IMR-90 (cell line): ENCODE measurements at regions not wholly inside any gene's neighbourhood (a gene's known extent, or its start where the extent isn't known, plus 50 kb on each side); places are given as distances from the start of the nearest gene placed in this dataset.
"Not testable (repeated sequence)": the region's sequence is repeated elsewhere in the genome, so short reads cannot be mapped to it uniquely, and the experiment has no call there.

Source experiments
- ATAC-seq: fragments of 200-7000 bp; cut with Tn5 transposase; 2 replicates; pipeline ENCODE4 v1.9.1; 2020; ENCODE audit warnings: low read depth, mild to moderate bottlenecking, moderate library complexity
- BruUV-seq: library from RNA; stranded (reverse); fragments of 400-500 nt; replicated peaks from 2 replicates; lab custom pipeline; 2021; lab: Mats Ljungman, UMichigan
- CTCF ChIA-PET: fragments of 300-600 bp; formaldehyde crosslinking; extraction: SDS; loops from one replicate; lab custom pipeline; 2021; ENCODE audit warnings: antibody characterized with exemption; lab: Yijun Ruan, JAX
- POLR2A ChIA-PET: fragments of 300-600 bp; sonication (Branson Sonifier 250); formaldehyde crosslinking; loops from one replicate; lab custom pipeline; 2022; ENCODE audit warnings: antibody characterized with exemption; ENCODE audit not compliant: unreplicated experiment; lab: Charles Lee
- DNase-seq: peaks from one replicate; pipeline ENCODE4 v3.0.0; 2013
- H2AFZ ChIP-seq: replicated peaks from 2 replicates; pipeline ENCODE3; 2013; ENCODE audit warnings: low read length, mild to moderate bottlenecking; ENCODE audit not compliant: poor library complexity
- H2AK5ac ChIP-seq: 2 replicates; pipeline ENCODE4 v1.6.1; 2013; ENCODE audit warnings: low read depth, low read length, inconsistent platforms
- H2AK9ac ChIP-seq: replicated peaks from 2 replicates; pipeline ENCODE3; 2013; ENCODE audit warnings: mild to moderate bottlenecking, low read depth, low read length, moderate library complexity; ENCODE audit not compliant: poor library complexity
- H2BK120ac ChIP-seq: 2 replicates; pipeline ENCODE4 v1.6.1; 2013; ENCODE audit warnings: low read depth, low read length, inconsistent platforms
- H2BK15ac ChIP-seq: 3 replicates; pipeline ENCODE4 v1.6.1; 2013; ENCODE audit warnings: low read depth, low read length, inconsistent platforms
- H2BK20ac ChIP-seq: 2 replicates; pipeline ENCODE4 v1.6.1; 2013; ENCODE audit warnings: low read depth, mild to moderate bottlenecking, inconsistent platforms, low read length, moderate library complexity
- H2BK5ac ChIP-seq: 2 replicates; pipeline ENCODE4 v1.6.1; 2013; ENCODE audit warnings: mild to moderate bottlenecking, low read depth, low read length, inconsistent platforms; ENCODE audit not compliant: poor library complexity, severe bottlenecking
- H3K14ac ChIP-seq: replicated peaks from 2 replicates; pipeline ENCODE4 v1.6.1; 2013; ENCODE audit warnings: low read depth, low read length, inconsistent platforms
- H3K18ac ChIP-seq: 2 replicates; pipeline ENCODE4 v1.6.1; 2013; ENCODE audit warnings: low read depth, low read length, control low read depth
- H3K23ac ChIP-seq: 2 replicates; pipeline ENCODE4 v1.6.1; 2013; ENCODE audit warnings: low read depth, low read length, inconsistent platforms
- H3K27ac ChIP-seq: 2 replicates; pipeline ENCODE4 v1.5.1; 2013; ENCODE audit warnings: mild to moderate bottlenecking, control low read depth, low read length; ENCODE audit not compliant: insufficient read depth
- H3K27me3 ChIP-seq: 2 replicates; pipeline ENCODE4 v1.6.1; 2013; ENCODE audit warnings: low read length; ENCODE audit not compliant: control insufficient read depth, insufficient read depth
- H3K36me3 ChIP-seq: 2 replicates; pipeline ENCODE4 v1.6.1; 2013; ENCODE audit warnings: low read length, mixed read lengths; ENCODE audit not compliant: control insufficient read depth, insufficient read depth
- H3K4ac ChIP-seq: 2 replicates; pipeline ENCODE4 v1.6.1; 2013; ENCODE audit warnings: low read depth, low read length, inconsistent platforms
- H3K4me1 ChIP-seq: 2 replicates; pipeline ENCODE4 v1.6.1; 2013; ENCODE audit warnings: low read length, mixed read lengths; ENCODE audit not compliant: control insufficient read depth, insufficient read depth
- H3K4me2 ChIP-seq: 2 replicates; pipeline ENCODE4 v1.6.1; 2013; ENCODE audit warnings: low read depth, mild to moderate bottlenecking, control low read depth, low read length, moderate library complexity
- H3K4me3 ChIP-seq: 2 replicates; pipeline ENCODE4 v1.5.1; 2013; ENCODE audit warnings: low read depth, mild to moderate bottlenecking, control low read depth, low read length, moderate library complexity; ENCODE audit not compliant: insufficient read depth
- H3K56ac ChIP-seq: 2 replicates; pipeline ENCODE4 v1.6.1; 2013; ENCODE audit warnings: low read length, inconsistent platforms; ENCODE audit not compliant: insufficient read depth; ENCODE audit errors: extremely low read depth
- H3K79me1 ChIP-seq, 2 experiments: 2 replicates each; pipeline ENCODE4 v1.6.1; 2013; ENCODE audit warnings: low read length in 2 of 2, inconsistent platforms in 1 of 2, low read depth in 1 of 2
- H3K9ac ChIP-seq: 2 replicates; pipeline ENCODE4 v1.6.1; 2013; ENCODE audit warnings: low read depth, low read length, control low read depth
- H3K9me1 ChIP-seq: 2 replicates; pipeline ENCODE4 v1.6.1; 2013; ENCODE audit warnings: low read length, inconsistent platforms; ENCODE audit not compliant: insufficient read depth
- H3K9me3 ChIP-seq: 2 replicates; pipeline ENCODE4 v1.6.1; 2013; ENCODE audit warnings: low read length; ENCODE audit not compliant: control insufficient read depth, insufficient read depth
- H4K20me1 ChIP-seq: 2 replicates; pipeline ENCODE4 v1.6.1; 2013; ENCODE audit warnings: low read length, inconsistent platforms; ENCODE audit not compliant: insufficient read depth
- H4K5ac ChIP-seq: 2 replicates; pipeline ENCODE4 v1.6.1; 2013; ENCODE audit warnings: mild to moderate bottlenecking, low read depth, low read length, control low read depth
- H4K8ac ChIP-seq, 2 experiments: 2 replicates each; pipeline ENCODE4 v1.6.1; 2013; ENCODE audit warnings: low read depth in 2 of 2, low read length in 2 of 2, control low read depth in 1 of 2, inconsistent platforms in 1 of 2
- H4K91ac ChIP-seq: 2 replicates; pipeline ENCODE4 v1.6.1; 2013; ENCODE audit warnings: low read depth, low read length, inconsistent platforms; ENCODE audit not compliant: insufficient read depth
- WGBS, 2 experiments: methylation state at CpG; one replicate each; pipeline versions ENCODE4 v1.1.5 to v1.1.7; 2013; ENCODE audit warnings: missing lambda C conversion rate in 2 of 2; ENCODE audit not compliant: insufficient read length in 1 of 2; ENCODE audit errors: extremely low coverage in 2 of 2; 5-methylcytosine and 5-hydroxymethylcytosine counted together
- dilution Hi-C: fragments of 300-500 bp; cut with HindIII; formaldehyde crosslinking; loops from one replicate; pipeline ENCODE4 v1.14.3; 2018; ENCODE audit warnings: low sequenced_read_pairs; ENCODE audit not compliant: unreplicated experiment
- in situ Hi-C: fragments of 300-500 bp; cut with MboI; formaldehyde crosslinking; loops from 3 replicates; pipeline ENCODE4 v1.14.3; 2019; ENCODE audit warnings: low sequenced_read_pairs, inconsistent platforms, mixed read lengths
- intact Hi-C: fragments of 100-400 bp; cut with micrococcal nuclease; formaldehyde crosslinking; loops from 2 replicates; pipeline ENCODE4 v1.10.0; 2022

DNA sequence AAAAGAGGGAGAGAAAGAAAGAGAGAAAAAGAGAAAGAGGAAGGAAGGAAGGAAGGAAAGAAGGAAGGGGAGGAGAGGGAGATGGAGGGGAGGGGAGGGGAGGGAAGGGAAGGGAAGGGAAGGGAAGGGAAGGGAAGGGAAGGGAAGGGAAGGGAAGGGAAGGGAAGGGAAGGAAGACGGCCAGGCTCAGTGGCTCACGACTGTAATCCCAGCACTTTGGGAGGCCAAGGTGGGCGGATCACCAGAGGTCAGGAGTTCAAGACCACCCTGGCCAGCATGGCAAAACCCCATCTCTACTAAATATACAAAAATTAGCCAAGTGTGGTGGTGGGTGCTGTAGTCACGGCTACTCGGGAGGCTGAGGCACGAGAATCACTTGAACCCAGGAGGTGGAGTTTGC is 64.8 kb downstream of the RPS15A start:
- H2BK15ac ChIP-seq, H2AK9ac ChIP-seq, ATAC-seq, H4K20me1 ChIP-seq, H3K4me2 ChIP-seq, H3K14ac ChIP-seq, CTCF ChIA-PET, H3K9me3 ChIP-seq, H3K36me3 ChIP-seq, H3K9me1 ChIP-seq, H2AFZ ChIP-seq, H2BK120ac ChIP-seq, BruUV-seq, H4K5ac ChIP-seq, H3K27ac ChIP-seq, H3K9ac ChIP-seq, H3K4me3 ChIP-seq, POLR2A ChIA-PET, H2BK5ac ChIP-seq, H4K8ac ChIP-seq, H3K23ac ChIP-seq, H2BK20ac ChIP-seq, H3K4me1 ChIP-seq, DNase-seq, H2AK5ac ChIP-seq, in situ Hi-C loops, H3K56ac ChIP-seq, H3K18ac ChIP-seq, H4K91ac ChIP-seq, dilution Hi-C loops, H3K27me3 ChIP-seq, H3K79me1 ChIP-seq, intact Hi-C loops, H3K4ac ChIP-seq: not testable (repeated sequence)
- WGBS, 2 experiments: no CpG with 5 or more reads among the region's 6 CpGs

DNA sequence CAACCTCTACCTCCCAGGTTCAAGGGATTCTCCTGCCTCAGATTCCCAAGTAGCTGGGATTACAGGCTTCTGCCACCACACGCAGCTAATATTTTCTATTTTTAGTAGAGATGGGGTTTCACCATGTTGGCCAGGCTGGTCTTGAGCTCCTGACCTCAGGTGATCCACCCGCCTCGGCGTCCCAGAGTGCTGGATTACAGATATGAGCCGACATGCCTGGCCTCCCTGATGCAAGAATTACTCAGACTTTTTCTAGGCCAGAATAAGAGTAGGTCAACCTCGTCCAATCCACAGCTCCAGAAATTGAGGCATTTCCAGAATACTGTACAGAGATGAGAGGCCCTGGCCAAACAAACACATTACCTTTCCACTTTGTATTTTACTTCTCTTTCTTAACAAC is 70.2 kb downstream of the RPS15A start:
- H2BK15ac ChIP-seq, in situ Hi-C loops, H3K9me3 ChIP-seq, H2BK120ac ChIP-seq, H3K9ac ChIP-seq, dilution Hi-C loops, H4K5ac ChIP-seq, H4K91ac ChIP-seq, H3K4ac ChIP-seq, H2BK20ac ChIP-seq, H3K79me1 ChIP-seq, H3K56ac ChIP-seq, DNase-seq, H4K20me1 ChIP-seq, H3K18ac ChIP-seq, BruUV-seq, POLR2A ChIA-PET, H3K4me3 ChIP-seq, H2AFZ ChIP-seq, H2AK9ac ChIP-seq, H3K9me1 ChIP-seq, CTCF ChIA-PET, H3K14ac ChIP-seq, H4K8ac ChIP-seq, intact Hi-C loops, H3K27me3 ChIP-seq, H3K4me1 ChIP-seq, H2AK5ac ChIP-seq, ATAC-seq, H3K36me3 ChIP-seq, H3K4me2 ChIP-seq, H3K23ac ChIP-seq, H2BK5ac ChIP-seq, H3K27ac ChIP-seq: not testable (repeated sequence)
- no CpG with 5 or more reads among the region's 6 CpGs for WGBS, 2 experiments
